IMR-90 (cell line): ENCODE measurements at regions not wholly inside any gene's neighbourhood (a gene's known extent, or its start where the extent isn't known, plus 50 kb on each side); places are given as distances from the start of the nearest gene placed in this dataset.

ENCODE experiments used
- ATAC-seq: fragments of 200-7000 bp; cut with Tn5 transposase; 2 replicates; pipeline ENCODE4 v1.9.1; 2020; ENCODE audit warnings: low read depth, mild to moderate bottlenecking, moderate library complexity
- BruUV-seq: library from RNA; stranded (reverse); fragments of 400-500 nt; replicated peaks from 2 replicates; lab custom pipeline; 2021; lab: Mats Ljungman, UMichigan
- CTCF ChIA-PET: fragments of 300-600 bp; formaldehyde crosslinking; extraction: SDS; loops from one replicate; lab custom pipeline; 2021; ENCODE audit warnings: antibody characterized with exemption; lab: Yijun Ruan, JAX
- POLR2A ChIA-PET: fragments of 300-600 bp; sonication (Branson Sonifier 250); formaldehyde crosslinking; loops from one replicate; lab custom pipeline; 2022; ENCODE audit warnings: antibody characterized with exemption; ENCODE audit not compliant: unreplicated experiment; lab: Charles Lee
- DNase-seq: peaks from one replicate; pipeline ENCODE4 v3.0.0; 2013
- H2AFZ ChIP-seq: replicated peaks from 2 replicates; pipeline ENCODE3; 2013; ENCODE audit warnings: low read length, mild to moderate bottlenecking; ENCODE audit not compliant: poor library complexity
- H2AK5ac ChIP-seq: 2 replicates; pipeline ENCODE4 v1.6.1; 2013; ENCODE audit warnings: low read depth, low read length, inconsistent platforms
- H2AK9ac ChIP-seq: replicated peaks from 2 replicates; pipeline ENCODE3; 2013; ENCODE audit warnings: mild to moderate bottlenecking, low read depth, low read length, moderate library complexity; ENCODE audit not compliant: poor library complexity
- H2BK120ac ChIP-seq: 2 replicates; pipeline ENCODE4 v1.6.1; 2013; ENCODE audit warnings: low read depth, low read length, inconsistent platforms
- H2BK15ac ChIP-seq: 3 replicates; pipeline ENCODE4 v1.6.1; 2013; ENCODE audit warnings: low read depth, low read length, inconsistent platforms
- H2BK20ac ChIP-seq: 2 replicates; pipeline ENCODE4 v1.6.1; 2013; ENCODE audit warnings: low read depth, mild to moderate bottlenecking, inconsistent platforms, low read length, moderate library complexity
- H2BK5ac ChIP-seq: 2 replicates; pipeline ENCODE4 v1.6.1; 2013; ENCODE audit warnings: mild to moderate bottlenecking, low read depth, low read length, inconsistent platforms; ENCODE audit not compliant: poor library complexity, severe bottlenecking
- H3K14ac ChIP-seq: replicated peaks from 2 replicates; pipeline ENCODE4 v1.6.1; 2013; ENCODE audit warnings: low read depth, low read length, inconsistent platforms
- H3K18ac ChIP-seq: 2 replicates; pipeline ENCODE4 v1.6.1; 2013; ENCODE audit warnings: low read depth, low read length, control low read depth
- H3K23ac ChIP-seq: 2 replicates; pipeline ENCODE4 v1.6.1; 2013; ENCODE audit warnings: low read depth, low read length, inconsistent platforms
- H3K27ac ChIP-seq: 2 replicates; pipeline ENCODE4 v1.5.1; 2013; ENCODE audit warnings: mild to moderate bottlenecking, control low read depth, low read length; ENCODE audit not compliant: insufficient read depth
- H3K27me3 ChIP-seq: 2 replicates; pipeline ENCODE4 v1.6.1; 2013; ENCODE audit warnings: low read length; ENCODE audit not compliant: control insufficient read depth, insufficient read depth
- H3K36me3 ChIP-seq: 2 replicates; pipeline ENCODE4 v1.6.1; 2013; ENCODE audit warnings: low read length, mixed read lengths; ENCODE audit not compliant: control insufficient read depth, insufficient read depth
- H3K4ac ChIP-seq: 2 replicates; pipeline ENCODE4 v1.6.1; 2013; ENCODE audit warnings: low read depth, low read length, inconsistent platforms
- H3K4me1 ChIP-seq: 2 replicates; pipeline ENCODE4 v1.6.1; 2013; ENCODE audit warnings: low read length, mixed read lengths; ENCODE audit not compliant: control insufficient read depth, insufficient read depth
- H3K4me2 ChIP-seq: 2 replicates; pipeline ENCODE4 v1.6.1; 2013; ENCODE audit warnings: low read depth, mild to moderate bottlenecking, control low read depth, low read length, moderate library complexity
- H3K4me3 ChIP-seq: 2 replicates; pipeline ENCODE4 v1.5.1; 2013; ENCODE audit warnings: low read depth, mild to moderate bottlenecking, control low read depth, low read length, moderate library complexity; ENCODE audit not compliant: insufficient read depth
- H3K56ac ChIP-seq: 2 replicates; pipeline ENCODE4 v1.6.1; 2013; ENCODE audit warnings: low read length, inconsistent platforms; ENCODE audit not compliant: insufficient read depth; ENCODE audit errors: extremely low read depth
- H3K79me1 ChIP-seq, 2 experiments: 2 replicates each; pipeline ENCODE4 v1.6.1; 2013; ENCODE audit warnings: low read length in 2 of 2, inconsistent platforms in 1 of 2, low read depth in 1 of 2
- H3K9ac ChIP-seq: 2 replicates; pipeline ENCODE4 v1.6.1; 2013; ENCODE audit warnings: low read depth, low read length, control low read depth
- H3K9me1 ChIP-seq: 2 replicates; pipeline ENCODE4 v1.6.1; 2013; ENCODE audit warnings: low read length, inconsistent platforms; ENCODE audit not compliant: insufficient read depth
- H3K9me3 ChIP-seq: 2 replicates; pipeline ENCODE4 v1.6.1; 2013; ENCODE audit warnings: low read length; ENCODE audit not compliant: control insufficient read depth, insufficient read depth
- H4K20me1 ChIP-seq: 2 replicates; pipeline ENCODE4 v1.6.1; 2013; ENCODE audit warnings: low read length, inconsistent platforms; ENCODE audit not compliant: insufficient read depth
- H4K5ac ChIP-seq: 2 replicates; pipeline ENCODE4 v1.6.1; 2013; ENCODE audit warnings: mild to moderate bottlenecking, low read depth, low read length, control low read depth
- H4K8ac ChIP-seq, 2 experiments: 2 replicates each; pipeline ENCODE4 v1.6.1; 2013; ENCODE audit warnings: low read depth in 2 of 2, low read length in 2 of 2, control low read depth in 1 of 2, inconsistent platforms in 1 of 2
- H4K91ac ChIP-seq: 2 replicates; pipeline ENCODE4 v1.6.1; 2013; ENCODE audit warnings: low read depth, low read length, inconsistent platforms; ENCODE audit not compliant: insufficient read depth
- USF2 ChIP-seq: fragments of 150-350 bp; IDR thresholded peaks from 2 replicates; pipeline ENCODE4 v1.6.1; 2017; ENCODE audit warnings: mild to moderate bottlenecking, antibody characterized with exemption, low read length, low read depth
- WGBS, 2 experiments: methylation state at CpG; one replicate each; pipeline versions ENCODE4 v1.1.5 to v1.1.7; 2013; ENCODE audit warnings: missing lambda C conversion rate in 2 of 2; ENCODE audit not compliant: insufficient read length in 1 of 2; ENCODE audit errors: extremely low coverage in 2 of 2; 5-methylcytosine and 5-hydroxymethylcytosine counted together
- dilution Hi-C: fragments of 300-500 bp; cut with HindIII; formaldehyde crosslinking; loops from one replicate; pipeline ENCODE4 v1.14.3; 2018; ENCODE audit warnings: low sequenced_read_pairs; ENCODE audit not compliant: unreplicated experiment
- in situ Hi-C: fragments of 300-500 bp; cut with MboI; formaldehyde crosslinking; loops from 3 replicates; pipeline ENCODE4 v1.14.3; 2019; ENCODE audit warnings: low sequenced_read_pairs, inconsistent platforms, mixed read lengths
- intact Hi-C: fragments of 100-400 bp; cut with micrococcal nuclease; formaldehyde crosslinking; loops from 2 replicates; pipeline ENCODE4 v1.10.0; 2022

GRCh38 chr3:79976466-79976865 is 208.7 kb upstream of the ROBO1 start:
- H3K56ac ChIP-seq, result no peak overlapping the region
- CTCF ChIA-PET, result no interaction called here
- H3K4ac ChIP-seq, result no peak overlapping the region
- no peaks in the 10 kb centered on the region for H3K79me1 ChIP-seq
- in situ Hi-C loops (no loop called here), intact Hi-C loops (no loop called here), dilution Hi-C loops (no loop called here)
- no peaks in the 10 kb centered on the region for H3K9me3 ChIP-seq
- no peak overlapping the region for H2BK20ac ChIP-seq
- H4K20me1 ChIP-seq, result no peaks in the 10 kb centered on the region
- no peak for ATAC-seq
- H3K4me3 ChIP-seq, result no peak overlapping the region
- no peaks in the 10 kb centered on the region for H3K4me1 ChIP-seq
- H3K18ac ChIP-seq, result no peak overlapping the region
- H2AK9ac ChIP-seq, result no peak overlapping the region
- no peak overlapping the region for H2AFZ ChIP-seq
- no peak overlapping the region for H2BK5ac ChIP-seq
- no peak overlapping the region for H3K27ac ChIP-seq
- no peak overlapping the region for H2BK15ac ChIP-seq
- H4K8ac ChIP-seq, result no peak overlapping the region
- no peak overlapping the region for H3K4me2 ChIP-seq
- no peaks in the 10 kb centered on the region for H3K27me3 ChIP-seq
- POLR2A ChIA-PET, result no interaction called here
- H4K5ac ChIP-seq, result no peak overlapping the region
- TF ChIP-seq USF2, result no peak
- no TSS peak for BruUV-seq
- no peak overlapping the region for H4K91ac ChIP-seq
- H3K14ac ChIP-seq, result no peak overlapping the region
- H2BK120ac ChIP-seq, result no peak overlapping the region
- no CpG with 5 or more reads among the region's 1 CpG for WGBS, 2 experiments
- no peak overlapping the region for H2AK5ac ChIP-seq
- H3K9me1 ChIP-seq, result no peaks in the 10 kb centered on the region
- no peak for DNase-seq
- H3K36me3 ChIP-seq, result no peaks in the 10 kb centered on the region
- H3K9ac ChIP-seq, result no peak overlapping the region
- no peak overlapping the region for H3K23ac ChIP-seq
